GM12875 (cell line): ENCODE measurements at regions not wholly inside any gene's neighbourhood (a gene's known extent, or its start where the extent isn't known, plus 50 kb on each side); places are given as distances from the start of the nearest gene placed in this dataset.

Experiments used
- H3K4me3 ChIP-seq: one replicate; pipeline ENCODE4 v1.5.1; 2011; ENCODE audit warnings: low read depth, low read length, control low read depth
- CTCF ChIP-seq: IDR thresholded peaks from 2 replicates; pipeline ENCODE4 v1.5.1; 2011; ENCODE audit warnings: low read depth, mild to moderate bottlenecking, control low read depth, inconsistent platforms, low read length, moderate library complexity, borderline replicate concordance; ENCODE audit not compliant: insufficient read depth

DNA sequence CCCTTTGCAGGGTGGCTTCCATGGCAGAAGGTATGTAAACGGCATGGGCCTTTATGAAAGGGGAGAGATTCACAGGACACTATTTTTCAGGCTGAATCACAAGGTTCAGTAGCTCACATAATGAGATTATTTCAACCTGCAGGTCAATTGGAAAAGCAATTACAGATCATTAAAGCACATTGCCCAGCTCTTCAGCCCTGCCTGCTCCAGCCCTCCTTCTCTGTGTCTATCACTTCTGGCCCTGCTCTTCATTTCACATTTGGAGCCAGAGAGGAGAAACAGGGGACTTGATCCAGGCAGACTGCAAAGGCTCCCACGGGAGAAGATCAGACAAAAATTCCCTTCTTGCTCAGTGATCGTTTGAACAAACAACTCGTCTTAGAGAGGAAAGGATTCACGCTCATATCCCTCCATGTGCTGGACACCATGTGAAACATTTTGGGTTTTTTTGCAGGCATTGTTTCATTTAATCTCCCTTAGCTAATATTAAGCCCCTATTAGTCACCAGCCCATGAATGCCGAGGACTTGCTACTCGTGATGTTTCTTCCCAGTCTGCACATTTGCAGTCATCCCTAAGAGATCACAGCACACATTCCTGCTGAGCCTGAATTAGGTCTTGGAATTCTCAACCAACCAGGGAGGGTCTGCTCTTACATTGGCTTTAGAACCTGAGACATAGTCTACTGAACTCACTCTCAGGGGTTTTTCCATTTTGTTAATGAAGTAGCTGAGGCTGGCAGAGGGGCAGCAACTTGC lies 443.9 kb upstream of the CCL2 start:
- no peak for TF ChIP-seq CTCF
- H3K4me3 ChIP-seq, result no peak overlapping the region

GRCh38 chr17:33811984-33812577 lies 443.0 kb upstream of the CCL2 start:
- no peak overlapping the region for H3K4me3 ChIP-seq
- TF ChIP-seq CTCF, result no peak

GRCh38 chr17:33814852-33815251 lies 440.2 kb upstream of the CCL2 start:
- TF ChIP-seq CTCF, result no peak
- H3K4me3 ChIP-seq, result no peak overlapping the region

DNA sequence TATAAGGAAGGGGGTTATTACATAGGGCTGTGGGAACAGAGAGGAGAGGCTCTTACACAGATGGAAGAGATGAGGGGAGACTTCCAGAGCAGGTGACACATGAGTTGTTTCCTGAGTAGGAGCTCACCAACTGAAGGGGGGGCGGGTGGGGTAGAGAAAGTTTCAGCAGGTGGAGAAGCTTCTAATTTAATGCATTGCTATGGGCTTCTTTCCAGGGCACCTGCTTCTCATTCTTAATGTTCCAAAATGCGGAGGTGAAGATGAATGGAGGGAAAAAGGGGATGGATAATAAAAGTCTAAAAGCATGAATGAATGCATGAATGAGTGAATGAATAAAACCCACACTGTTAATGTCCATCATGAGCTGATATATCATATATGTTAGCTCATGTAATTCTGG lies 439.0 kb upstream of the CCL2 start:
- no peak for TF ChIP-seq CTCF
- no peak overlapping the region for H3K4me3 ChIP-seq

- H3K4me3 ChIP-seq, result no peak overlapping the region
- no peak for TF ChIP-seq CTCF
Observed at GRCh38 chr17:33816842-33817617, 438.1 kb upstream of the CCL2 start.

- TF ChIP-seq CTCF, result no peak
Observed at GRCh38 chr17:33819539-33819938, 435.5 kb upstream of the CCL2 start.

More at GRCh38 chr17:33819539-33819938, 435.5 kb upstream of the CCL2 start:
- no peak overlapping the region for H3K4me3 ChIP-seq
